IPS-NIHi11 (cell line): ENCODE measurements at regions not wholly inside any gene's neighbourhood (a gene's known extent, or its start where the extent isn't known, plus 50 kb on each side); places are given as distances from the start of the nearest gene placed in this dataset.
"Not testable (repeated sequence)": the region's sequence is repeated elsewhere in the genome, so short reads cannot be mapped to it uniquely, and the experiment has no call there.

Experiments
- DNase-seq: peaks from one replicate; pipeline ENCODE4 v3.0.0; 2012; ENCODE audit warnings: mixed read lengths, low spot score

GRCh38 chr1:219726480-219727272, 113.8 kb upstream of the ZC3H11B start:
- no peak for DNase-seq

- no peak for DNase-seq
Measured at GRCh38 chr1:219724440-219724839, 111.5 kb upstream of the ZC3H11B start.

GRCh38 chr1:219717536-219717935, 104.6 kb upstream of the ZC3H11B start:
- no peak for DNase-seq

GRCh38 chr1:219716611-219717114, 103.8 kb upstream of the ZC3H11B start:
- no peak for DNase-seq

- DNase-seq = no peak
Measured at GRCh38 chr1:219713981-219714381, 101.1 kb upstream of the ZC3H11B start.

GRCh38 chr1:219712506-219712905, 99.6 kb upstream of the ZC3H11B start:
- DNase-seq = no peak

- no peak for DNase-seq
Measured at GRCh38 chr1:219710529-219711194, 97.8 kb upstream of the ZC3H11B start.

- no peak for DNase-seq
Measured at GRCh38 chr1:219708919-219709543, 96.1 kb upstream of the ZC3H11B start.

- DNase-seq = not testable (repeated sequence)
Measured at GRCh38 chr1:219707885-219708284, 95.0 kb upstream of the ZC3H11B start.

- not testable (repeated sequence) for DNase-seq
Measured at GRCh38 chr1:219704331-219704730, 91.4 kb upstream of the ZC3H11B start.

GRCh38 chr1:219703368-219703639, 90.4 kb upstream of the ZC3H11B start:
- DNase-seq = no peak

- no peak for DNase-seq
Measured at GRCh38 chr1:219701476-219701875, 88.6 kb upstream of the ZC3H11B start.

- DNase-seq = no peak
Measured at GRCh38 chr1:219699870-219700269, 87.0 kb upstream of the ZC3H11B start.

GRCh38 chr1:219697682-219698081, 84.8 kb upstream of the ZC3H11B start:
- no peak for DNase-seq

- no peak for DNase-seq
Measured at GRCh38 chr1:219692981-219693380, 80.1 kb upstream of the ZC3H11B start.

- no peak for DNase-seq
Measured at GRCh38 chr1:219689774-219690173, 76.9 kb upstream of the ZC3H11B start.

- DNase-seq = no peak
Measured at GRCh38 chr1:219687779-219688178, 74.9 kb upstream of the ZC3H11B start.

- no peak for DNase-seq
Measured at GRCh38 chr1:219686171-219686570, 73.3 kb upstream of the ZC3H11B start.

GRCh38 chr1:219682788-219683187, 69.9 kb upstream of the ZC3H11B start:
- DNase-seq = no peak

GRCh38 chr1:219681876-219682275, 69.0 kb upstream of the ZC3H11B start:
- DNase-seq = no peak

GRCh38 chr1:219676012-219676765, 63.3 kb upstream of the ZC3H11B start:
- DNase-seq = no peak

- no peak for DNase-seq
Measured at GRCh38 chr1:219670426-219671149, 57.7 kb upstream of the ZC3H11B start.
